HG03159 (cell line): ENCODE measurements at regions not wholly inside any gene's neighbourhood (a gene's known extent, or its start where the extent isn't known, plus 50 kb on each side); places are given as distances from the start of the nearest gene placed in this dataset.

Experiments
- ATAC-seq: cut with Tn5 transposase; IDR thresholded peaks from one replicate; pipeline ENCODE4 v1.9.1; 2021; ENCODE audit warnings: mild to moderate bottlenecking, moderate library complexity; ENCODE audit not compliant: unreplicated experiment

- ATAC-seq: no peak
These were observed 69.7 kb upstream of the ZC3H12A start for GRCh38 chr1:37404711-37405110.

- no peak for ATAC-seq
These were observed 64.3 kb upstream of the ZC3H12A start for GRCh38 chr1:37410105-37410504.

- no peak for ATAC-seq
These were observed 63.6 kb upstream of the ZC3H12A start for GRCh38 chr1:37410815-37411214.

GRCh38 chr1:37415611-37416244, 58.7 kb upstream of the ZC3H12A start:
- ATAC-seq: no peak

GRCh38 chr1:37420456-37420855, 53.9 kb upstream of the ZC3H12A start:
- no peak for ATAC-seq

GRCh38 chr1:37423810-37424209, 50.6 kb upstream of the ZC3H12A start:
- no peak for ATAC-seq

GRCh38 chr1:37424523-37424922, 49.9 kb upstream of the ZC3H12A start:
- ATAC-seq: no peak
